Left lobe of liver (tissue), 2 donors: ENCODE measurements at regions not wholly inside any gene's neighbourhood (a gene's known extent, or its start where the extent isn't known, plus 50 kb on each side); places are given as distances from the start of the nearest gene placed in this dataset.
A peak's percentile ranks its signal among the peaks of the same experiment; 100 is the strongest.

Source experiments
- ATAC-seq: fragments of 200-7000 bp; cut with Tn5 transposase; one replicate; pipeline ENCODE4 v1.9.1; 2020; ENCODE audit warnings: mild to moderate bottlenecking, moderate library complexity
- DNase-seq: peaks from one replicate; pipeline ENCODE4 v3.0.0-alpha.2; 2020; ENCODE audit warnings: low spot score
- donor health status: DM: no; HTN: no; CAD: no; lungs with moderate emphysema.
- donor health status: DM: no; HTN: yes; CAD: no.

GRCh38 chr6:168886964-168887363, 366.7 kb downstream of the THBS2 start:
- DNase-seq, result no peak
- peak; percentile 58 for ATAC-seq

- DNase-seq, result no peak
- ATAC-seq, result no peak
Observed at GRCh38 chr6:168885751-168886742, 367.6 kb downstream of the THBS2 start.

- DNase-seq, result no peak
- no peak for ATAC-seq
Observed at GRCh38 chr6:168885196-168885595, 368.4 kb downstream of the THBS2 start.

- DNase-seq (peak; percentile 62), ATAC-seq (peak; percentile 94)
Observed at GRCh38 chr6:168884646-168885086, 369.0 kb downstream of the THBS2 start.

- peak; percentile 14 for ATAC-seq
- DNase-seq, result no peak
Observed at GRCh38 chr6:168884050-168884645, 369.5 kb downstream of the THBS2 start.

- no peak for DNase-seq
- no peak for ATAC-seq
Observed at GRCh38 chr6:168883410-168884049, 370.1 kb downstream of the THBS2 start.

GRCh38 chr6:168880271-168880670, 373.4 kb downstream of the THBS2 start:
- ATAC-seq (no peak), DNase-seq (no peak)

- ATAC-seq (no peak), DNase-seq (no peak)
Observed at GRCh38 chr6:168877821-168878282, 375.8 kb downstream of the THBS2 start.

GRCh38 chr6:168876956-168877355, 376.7 kb downstream of the THBS2 start:
- DNase-seq (no peak), ATAC-seq (no peak)

- ATAC-seq (no peak), DNase-seq (no peak)
Observed at GRCh38 chr6:168875811-168876576, 377.7 kb downstream of the THBS2 start.

- DNase-seq (no peak), ATAC-seq (no peak)
Observed at GRCh38 chr6:168874637-168875036, 379.0 kb downstream of the THBS2 start.

GRCh38 chr6:168873278-168874190, 380.1 kb downstream of the THBS2 start:
- no peak for DNase-seq

GRCh38 chr6:168871642-168872315, 381.9 kb downstream of the THBS2 start:
- ATAC-seq (no peak), DNase-seq (no peak)

More at GRCh38 chr6:168873278-168874190, 380.1 kb downstream of the THBS2 start:
- ATAC-seq, result no peak

- ATAC-seq, result no peak
- no peak for DNase-seq
Observed at GRCh38 chr6:168870982-168871381, 382.7 kb downstream of the THBS2 start.

GRCh38 chr6:168867247-168868102, 386.2 kb downstream of the THBS2 start:
- DNase-seq (no peak), ATAC-seq (no peak)

- ATAC-seq (no peak), DNase-seq (no peak)
Observed at GRCh38 chr6:168866534-168866933, 387.1 kb downstream of the THBS2 start.

- DNase-seq, result no peak
- no peak for ATAC-seq
Observed at GRCh38 chr6:168865522-168865921, 388.1 kb downstream of the THBS2 start.
